B cell (primary cell): ENCODE measurements at regions not wholly inside any gene's neighbourhood (a gene's known extent, or its start where the extent isn't known, plus 50 kb on each side); places are given as distances from the start of the nearest gene placed in this dataset.

Experiments
- ATAC-seq: fragments of 200-7000 bp; cut with Tn5 transposase; one replicate; pipeline ENCODE4 v1.10.0; 2021; ENCODE audit warnings: low read depth, mild to moderate bottlenecking, moderate number of reproducible peaks, moderate library complexity
- CTCF ChIA-PET: fragments of 350-600 bp; sonication (Branson Sonifier 250); formaldehyde crosslinking; loops from one replicate; lab custom pipeline; 2021; ENCODE audit warnings: antibody characterized with exemption, inconsistent platforms; lab: Charles Lee
- POLR2A ChIA-PET: fragments of 350-600 bp; sonication (Branson Sonifier 250); formaldehyde crosslinking; loops from one replicate; lab custom pipeline; 2021; ENCODE audit warnings: antibody characterized with exemption; lab: Charles Lee
- DNase-seq: peaks from one replicate; pipeline ENCODE4 v3.0.0; 2013
- H2AFZ ChIP-seq: 2 replicates; pipeline ENCODE4 v1.6.1; 2012; ENCODE audit warnings: mild to moderate bottlenecking, low read depth, low read length; ENCODE audit not compliant: insufficient read depth, poor library complexity, severe bottlenecking
- H3K27ac ChIP-seq, 2 donors: 1 replicate in 1 of 2; 2 replicates in 1 of 2; pipeline ENCODE4 v1.5.1; 2012 to 2013; ENCODE audit warnings: low read length in 2 of 2, mild to moderate bottlenecking in 2 of 2, moderate library complexity in 1 of 2
- H3K27me3 ChIP-seq, 4 experiments: fragments of 200-600 bp in 1 of 4; sonication (generic) in 1 of 4; replicated peaks in 1 of 4; 1 replicate in 2 of 4; 2 replicates in 2 of 4; pipeline versions ENCODE4 v1.6.1 to v1.7.0; 2013 to 2016; ENCODE audit warnings: low read length in 3 of 4, mild to moderate bottlenecking in 2 of 4, mixed read lengths in 1 of 4, moderate library complexity in 1 of 4; ENCODE audit not compliant: insufficient read depth in 4 of 4, control insufficient read depth in 3 of 4; ENCODE audit errors: control extremely low read depth in 1 of 4
- H3K36me3 ChIP-seq, 2 experiments: replicated peaks in 1 of 2; 1 replicate in 1 of 2; 2 replicates in 1 of 2; pipeline versions ENCODE4 v1.6.1 to v1.7.1; 2013; ENCODE audit warnings: low read length in 1 of 2; ENCODE audit not compliant: insufficient read depth in 2 of 2, control insufficient read depth in 1 of 2; ENCODE audit errors: control extremely low read depth in 1 of 2, extremely low read depth in 1 of 2
- H3K4me1 ChIP-seq, 2 donors: fragments of 200-600 bp in 1 of 2; sonication (generic) in 1 of 2; 1 replicate in 1 of 2; 2 replicates in 1 of 2; pipeline versions ENCODE4 v1.5.1 to v1.6.1; 2013 to 2017; ENCODE audit warnings: low read length in 2 of 2; ENCODE audit not compliant: control insufficient read depth in 2 of 2, insufficient read depth in 2 of 2
- H3K4me2 ChIP-seq: replicated peaks from 2 replicates; pipeline ENCODE3; 2012; ENCODE audit warnings: mild to moderate bottlenecking, low read depth, low read length; ENCODE audit not compliant: poor library complexity, severe bottlenecking
- H3K4me3 ChIP-seq, 5 experiments: fragments of 200-600 bp in 1 of 5; sonication (generic) in 1 of 5; 1 replicate in 3 of 5; 2 replicates in 2 of 5; pipeline versions ENCODE4 v1.5.1 to v1.7.0; 2011 to 2016; ENCODE audit warnings: low read length in 4 of 5, mild to moderate bottlenecking in 4 of 5, low read depth in 2 of 5, control low read depth in 1 of 5, moderate library complexity in 1 of 5; ENCODE audit not compliant: insufficient read depth in 1 of 5; ENCODE audit errors: control extremely low read depth in 1 of 5, extremely low read depth in 1 of 5
- H3K79me2 ChIP-seq: fragments of 200-600 bp; sonication (generic); one replicate; pipeline ENCODE4 v1.6.0; 2016; ENCODE audit warnings: low read length; ENCODE audit not compliant: control insufficient read depth, insufficient read depth
- H3K9ac ChIP-seq: fragments of 200-600 bp; sonication (generic); 2 replicates; pipeline ENCODE4 v1.6.1; 2017; ENCODE audit warnings: mild to moderate bottlenecking, low read length, moderate library complexity
- H3K9me3 ChIP-seq, 3 donors: one replicate each; pipeline versions ENCODE4 v1.6.1 to v1.7.1; 2013; ENCODE audit warnings: low read length in 2 of 3; ENCODE audit not compliant: control insufficient read depth in 2 of 3, insufficient read depth in 1 of 3; ENCODE audit errors: control extremely low read depth in 1 of 3
- H4K20me1 ChIP-seq: 2 replicates; pipeline ENCODE4 v1.6.0; 2012; ENCODE audit warnings: mild to moderate bottlenecking, low read length; ENCODE audit not compliant: insufficient read depth, control insufficient read depth, poor library complexity, severe bottlenecking
- H3K27ac Mint-ChIP-seq: one replicate; pipeline ENCODE4 v1.8.0; 2021; ENCODE audit warnings: mixed read lengths
- H3K27me3 Mint-ChIP-seq: one replicate; pipeline ENCODE4 v1.8.0; 2021; ENCODE audit warnings: mixed read lengths
- H3K4me1 Mint-ChIP-seq: one replicate; pipeline ENCODE4 v1.8.0; 2021; ENCODE audit warnings: mixed read lengths
- H3K4me3 Mint-ChIP-seq: one replicate; pipeline ENCODE4 v1.8.0; 2021; ENCODE audit warnings: mixed read lengths
- H3K9me3 Mint-ChIP-seq: one replicate; pipeline ENCODE4 v1.8.0; 2022; ENCODE audit warnings: mixed read lengths; ENCODE audit not compliant: insufficient read depth
- EZH2 ChIP-seq: IDR thresholded peaks from 2 replicates; pipeline ENCODE4 v1.6.1; 2012; ENCODE audit warnings: borderline replicate concordance, low read depth, mild to moderate bottlenecking, moderate library complexity, low read length; ENCODE audit not compliant: insufficient read depth, poor library complexity, severe bottlenecking
- WGBS: methylation state at CpG from one replicate; pipeline ENCODE4 v1.1.5; 2013; ENCODE audit warnings: missing lambda C conversion rate; ENCODE audit not compliant: insufficient coverage; 5-methylcytosine and 5-hydroxymethylcytosine counted together
- intact Hi-C: fragments of 100-400 bp; cut with micrococcal nuclease; formaldehyde crosslinking; loops from one replicate; pipeline ENCODE4 v1.10.0; 2022
- TF ChIP-seq, protein P1 (sequence below): fragments of 200-600 bp; IDR thresholded peaks from one replicate; pipeline ENCODE4 v1.8.0; 2022; ENCODE audit warnings: antibody characterized with exemption, mild to moderate bottlenecking

DNA sequence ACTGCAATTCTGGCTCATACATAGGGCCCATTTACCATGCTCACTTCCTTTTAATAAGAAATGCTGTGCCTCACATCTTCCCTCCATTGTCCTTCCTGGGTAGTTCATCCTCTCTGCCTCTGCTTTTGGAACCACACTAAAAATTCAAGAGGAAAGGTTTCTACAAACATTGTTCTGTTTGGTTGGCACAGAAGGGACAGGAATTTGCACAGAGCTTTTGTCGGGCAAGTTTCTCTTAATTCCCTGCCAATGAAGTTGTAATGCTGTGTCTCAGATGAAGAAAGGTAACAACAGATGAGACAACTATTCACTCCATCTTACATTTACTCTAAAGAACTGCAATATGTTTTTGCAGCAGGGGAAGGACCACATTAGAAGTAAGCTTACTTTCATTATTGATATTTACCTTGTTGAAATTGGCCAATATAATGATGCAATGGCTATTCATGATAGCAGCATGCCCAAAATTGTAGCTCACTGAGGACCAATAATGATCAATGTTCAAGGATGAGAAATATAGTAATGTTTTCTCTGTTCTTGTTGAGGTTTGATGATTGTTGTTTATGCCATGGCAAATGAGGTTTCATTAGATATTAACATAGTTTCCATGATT is 82.5 kb upstream of the HMHB1 start:
- no CpG with 5 or more reads among the region's 1 CpG for WGBS

GRCh38 chr5:143723159-143723558 is 88.8 kb upstream of the HMHB1 start:
- H3K27me3 Mint-ChIP-seq = peaks cover 3% of the 10 kb centered on the region
- no peak overlapping the region for H3K27ac Mint-ChIP-seq

More for the DNA sequence above, 82.5 kb upstream of the HMHB1 start:
- DNase-seq (no peak), ATAC-seq (no peak)
- Histone ChIP-seq H4K20me1 (no peaks in the 10 kb centered on the region), H3K36me3 (no peaks in the 10 kb centered on the region), H3K9ac (no peak overlapping the region), H3K9me3 (peaks cover 0 to 9% (median 8%) of the 10 kb centered on the region in 3 donors), H3K4me1 (no peaks in the 10 kb centered on the region), H3K27ac (no peak overlapping the region), H3K27me3 (no peaks in the 10 kb centered on the region), H3K4me2 (no peak overlapping the region), H2AFZ (no peak overlapping the region), H3K4me3 (no peak overlapping the region), H3K79me2 (no peaks in the 10 kb centered on the region)
- Mint-ChIP-seq H3K27me3 (peaks cover 3% of the 10 kb centered on the region), H3K9me3 (peaks cover 7% of the 10 kb centered on the region), H3K27ac (no peak overlapping the region), H3K4me3 (no peak overlapping the region), H3K4me1 (no peaks in the 10 kb centered on the region)
- TF ChIP-seq, protein P1, sequence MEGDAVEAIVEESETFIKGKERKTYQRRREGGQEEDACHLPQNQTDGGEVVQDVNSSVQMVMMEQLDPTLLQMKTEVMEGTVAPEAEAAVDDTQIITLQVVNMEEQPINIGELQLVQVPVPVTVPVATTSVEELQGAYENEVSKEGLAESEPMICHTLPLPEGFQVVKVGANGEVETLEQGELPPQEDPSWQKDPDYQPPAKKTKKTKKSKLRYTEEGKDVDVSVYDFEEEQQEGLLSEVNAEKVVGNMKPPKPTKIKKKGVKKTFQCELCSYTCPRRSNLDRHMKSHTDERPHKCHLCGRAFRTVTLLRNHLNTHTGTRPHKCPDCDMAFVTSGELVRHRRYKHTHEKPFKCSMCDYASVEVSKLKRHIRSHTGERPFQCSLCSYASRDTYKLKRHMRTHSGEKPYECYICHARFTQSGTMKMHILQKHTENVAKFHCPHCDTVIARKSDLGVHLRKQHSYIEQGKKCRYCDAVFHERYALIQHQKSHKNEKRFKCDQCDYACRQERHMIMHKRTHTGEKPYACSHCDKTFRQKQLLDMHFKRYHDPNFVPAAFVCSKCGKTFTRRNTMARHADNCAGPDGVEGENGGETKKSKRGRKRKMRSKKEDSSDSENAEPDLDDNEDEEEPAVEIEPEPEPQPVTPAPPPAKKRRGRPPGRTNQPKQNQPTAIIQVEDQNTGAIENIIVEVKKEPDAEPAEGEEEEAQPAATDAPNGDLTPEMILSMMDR = no peak
- no peak for TF ChIP-seq EZH2
- POLR2A ChIA-PET = no interaction called here
- intact Hi-C loops = no loop called here
- CTCF ChIA-PET = no interaction called here

More at GRCh38 chr5:143723159-143723558, 88.8 kb upstream of the HMHB1 start:
- ATAC-seq (no peak), DNase-seq (no peak)
- Histone ChIP-seq H3K4me3 (no peak overlapping the region), H4K20me1 (no peaks in the 10 kb centered on the region), H3K27ac (no peak overlapping the region), H3K79me2 (no peaks in the 10 kb centered on the region), H3K4me1 (no peaks in the 10 kb centered on the region), H3K4me2 (no peak overlapping the region), H3K9ac (no peak overlapping the region), H3K36me3 (no peaks in the 10 kb centered on the region), H2AFZ (no peak overlapping the region), H3K27me3 (no peaks in the 10 kb centered on the region), H3K9me3 (peaks cover 0 to 9% (median 8%) of the 10 kb centered on the region in 3 donors)
- CTCF ChIA-PET = no interaction called here
- intact Hi-C loops = no loop called here
- Mint-ChIP-seq H3K4me3 (no peak overlapping the region), H3K9me3 (peaks cover 14% of the 10 kb centered on the region), H3K4me1 (no peaks in the 10 kb centered on the region)
- TF ChIP-seq EZH2 = no peak
- TF ChIP-seq, protein P1 = no peak
- POLR2A ChIA-PET = no interaction called here
